Skeletal muscle tissue (tissue), 3 donors: ENCODE measurements at regions not wholly inside any gene's neighbourhood (a gene's known extent, or its start where the extent isn't known, plus 50 kb on each side); places are given as distances from the start of the nearest gene placed in this dataset.

Experiments used
- H3K27ac ChIP-seq: one replicate; pipeline ENCODE4 v1.7.0; 2013; ENCODE audit warnings: mild to moderate bottlenecking, low read depth, low read length, inconsistent platforms
- H3K27me3 ChIP-seq, 3 donors: one replicate each; pipeline ENCODE4 v1.7.0; 2013; ENCODE audit warnings: low read length in 3 of 3; ENCODE audit not compliant: control insufficient read depth in 3 of 3, insufficient read depth in 3 of 3
- H3K36me3 ChIP-seq, 3 donors: one replicate each; pipeline ENCODE4 v1.7.0; 2013; ENCODE audit warnings: low read length in 3 of 3; ENCODE audit not compliant: control insufficient read depth in 3 of 3, insufficient read depth in 3 of 3
- H3K4me1 ChIP-seq, 3 donors: one replicate each; pipeline ENCODE4 v1.7.0; 2013; ENCODE audit warnings: low read length in 3 of 3, mild to moderate bottlenecking in 3 of 3; ENCODE audit not compliant: control insufficient read depth in 3 of 3, insufficient read depth in 3 of 3
- H3K4me3 ChIP-seq, 3 donors: one replicate each; pipeline ENCODE4 v1.7.0; 2013; ENCODE audit warnings: low read length in 3 of 3
- H3K9ac ChIP-seq, 3 donors: one replicate each; pipeline ENCODE4 v1.7.0; 2013; ENCODE audit warnings: low read length in 3 of 3, mild to moderate bottlenecking in 3 of 3, moderate library complexity in 2 of 3, low read depth in 1 of 3
- H3K9me3 ChIP-seq, 3 donors: one replicate each; pipeline ENCODE4 v1.7.0; 2013; ENCODE audit warnings: low read length in 3 of 3; ENCODE audit not compliant: control insufficient read depth in 3 of 3
- donor health status: Osteomylitis.

DNA sequence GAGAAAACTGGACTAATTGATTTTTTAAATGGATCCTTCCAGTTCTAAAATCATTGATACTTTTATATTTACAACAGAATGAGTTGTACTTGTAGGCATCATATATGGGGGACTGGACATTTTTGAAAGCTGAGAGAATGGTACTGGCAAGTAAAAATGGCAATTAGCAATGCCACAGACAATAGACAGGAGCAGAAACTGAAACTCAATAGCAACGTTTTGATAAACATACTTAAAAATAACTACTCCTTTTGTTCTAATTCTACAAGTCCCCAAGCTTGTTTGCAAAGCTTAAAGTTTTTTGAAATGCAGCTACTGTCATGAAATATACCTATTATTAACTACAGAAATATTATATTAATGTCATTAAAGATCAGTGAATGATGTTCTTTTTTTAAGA lies 52.8 kb upstream of the FBXL7 start:
- H3K27ac ChIP-seq, result no peak overlapping the region

DNA sequence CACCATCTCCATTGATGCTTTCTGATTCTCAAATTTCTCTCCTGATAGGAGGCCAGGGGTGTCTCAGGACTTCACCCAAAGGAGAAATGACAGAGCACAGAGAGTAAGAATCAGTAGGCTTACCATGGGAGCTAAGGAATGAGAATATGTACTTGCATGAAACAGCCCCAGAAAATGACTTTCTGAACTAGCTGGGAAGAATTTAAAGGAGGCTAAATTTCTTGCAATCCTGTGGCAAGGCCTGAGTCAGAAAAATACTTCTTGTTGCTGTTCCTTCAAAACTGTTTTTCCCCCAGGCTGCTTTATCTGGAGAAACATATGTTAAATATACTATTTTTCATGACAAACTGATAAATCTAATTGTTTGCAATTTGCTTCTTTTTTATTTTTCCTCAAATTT lies 53.4 kb upstream of the FBXL7 start:
- Histone ChIP-seq H3K4me1 (no peaks in the 10 kb centered on the region), H3K36me3 (no peaks in the 10 kb centered on the region), H3K9me3 (peaks cover 0 to 2% (median 0%) of the 10 kb centered on the region in 3 donors), H3K27me3 (peaks cover 0 to 2% (median 0%) of the 10 kb centered on the region in 3 donors), H3K4me3 (no peak overlapping the region), H3K27ac (no peak overlapping the region), H3K9ac (no peak overlapping the region)

More for the DNA sequence above, 52.8 kb upstream of the FBXL7 start:
- Histone ChIP-seq H3K9me3 (peaks cover 0 to 2% (median 0%) of the 10 kb centered on the region in 3 donors), H3K36me3 (no peaks in the 10 kb centered on the region), H3K9ac (no peak overlapping the region), H3K27me3 (peaks cover 0 to 2% (median 0%) of the 10 kb centered on the region in 3 donors), H3K4me1 (no peaks in the 10 kb centered on the region), H3K4me3 (no peak overlapping the region)

DNA sequence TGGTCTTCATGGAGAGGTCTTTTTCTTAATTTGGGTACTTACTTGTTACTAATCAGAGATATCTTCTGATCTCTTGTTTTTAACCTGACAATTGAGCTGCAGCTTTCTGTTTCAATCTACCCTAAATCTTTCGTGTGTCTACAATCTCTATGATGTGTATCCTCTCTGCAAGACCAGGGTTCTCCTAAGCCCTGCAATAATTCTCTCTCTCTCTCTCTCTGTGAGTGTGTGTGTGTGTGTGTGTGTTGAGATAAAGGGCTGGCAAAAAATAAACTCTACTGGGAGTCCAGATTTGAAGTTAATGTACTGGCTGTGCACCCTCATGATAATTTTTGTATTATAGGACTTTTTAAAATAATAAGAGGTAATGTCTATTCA lies 57.8 kb upstream of the FBXL7 start:
- Histone ChIP-seq H3K36me3 (no peaks in the 10 kb centered on the region), H3K4me1 (no peaks in the 10 kb centered on the region), H3K9me3 (no peaks in the 10 kb centered on the region), H3K27me3 (peaks cover 0 to 2% (median 0%) of the 10 kb centered on the region in 3 donors), H3K9ac (no peak overlapping the region), H3K27ac (no peak overlapping the region), H3K4me3 (no peak overlapping the region)

DNA sequence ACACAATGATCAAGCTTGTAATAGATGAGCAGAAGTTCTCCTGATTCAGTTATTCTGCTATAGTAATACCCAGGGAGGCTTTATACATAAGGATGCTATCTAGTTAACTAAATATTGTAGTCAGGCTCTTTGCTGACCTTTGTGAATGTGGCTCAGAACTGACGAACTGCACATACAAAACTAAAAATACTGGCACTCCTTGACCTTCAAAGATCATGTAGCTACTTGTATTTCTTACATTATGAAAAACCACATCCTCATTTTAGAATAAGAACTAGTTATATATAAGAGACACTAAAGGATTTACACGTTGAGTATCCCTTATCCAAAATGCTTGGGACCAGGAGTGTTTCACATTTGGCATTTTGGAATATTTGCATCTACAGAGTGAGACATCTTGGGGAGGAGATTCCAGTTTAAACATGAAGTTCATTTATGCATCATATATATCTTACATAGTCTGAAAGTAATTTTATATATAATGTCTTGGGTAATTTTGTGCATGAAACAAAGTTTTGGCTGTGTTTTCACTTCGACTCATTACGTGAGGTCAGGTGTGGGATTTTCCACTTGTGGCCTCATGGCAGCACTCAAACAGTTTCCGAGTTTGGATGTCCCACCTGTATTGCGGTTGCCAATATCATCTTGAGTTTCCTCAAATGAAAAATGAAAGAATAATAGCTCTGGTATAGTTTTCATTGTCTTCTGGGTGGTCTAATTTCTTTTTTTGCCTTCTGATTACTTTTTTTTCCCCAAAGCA lies 58.4 kb upstream of the FBXL7 start:
- Histone ChIP-seq H3K27me3 (peaks cover 0 to 2% (median 0%) of the 10 kb centered on the region in 3 donors), H3K9me3 (no peaks in the 10 kb centered on the region), H3K9ac (no peak overlapping the region), H3K27ac (no peak overlapping the region), H3K4me1 (no peaks in the 10 kb centered on the region), H3K4me3 (no peak overlapping the region), H3K36me3 (no peaks in the 10 kb centered on the region)

DNA sequence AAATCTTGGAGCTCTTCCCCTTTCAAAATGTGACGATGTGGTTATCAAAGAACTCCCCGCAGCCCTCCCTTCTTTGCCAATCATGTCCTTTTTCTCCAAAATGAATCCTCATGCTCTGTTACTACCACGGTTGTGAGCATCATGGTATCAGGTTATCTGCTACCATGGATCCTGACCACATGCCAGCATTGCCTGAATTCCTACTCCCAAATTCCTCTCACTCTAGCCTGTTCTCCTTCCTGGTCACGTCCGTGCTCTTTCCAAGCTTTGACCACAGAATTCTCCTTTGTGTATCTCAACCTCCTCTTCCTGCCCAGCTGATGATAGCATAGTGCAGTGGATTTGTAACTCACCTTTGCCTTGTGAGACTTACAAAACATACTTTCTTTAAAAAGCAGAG lies 59.5 kb upstream of the FBXL7 start:
- no peaks in the 10 kb centered on the region for H3K36me3 ChIP-seq
- H3K27ac ChIP-seq, result no peak overlapping the region
- no peak overlapping the region for H3K4me3 ChIP-seq
- no peaks in the 10 kb centered on the region for H3K27me3 ChIP-seq
- H3K4me1 ChIP-seq, result no peaks in the 10 kb centered on the region
- no peaks in the 10 kb centered on the region for H3K9me3 ChIP-seq
- no peak overlapping the region for H3K9ac ChIP-seq

DNA sequence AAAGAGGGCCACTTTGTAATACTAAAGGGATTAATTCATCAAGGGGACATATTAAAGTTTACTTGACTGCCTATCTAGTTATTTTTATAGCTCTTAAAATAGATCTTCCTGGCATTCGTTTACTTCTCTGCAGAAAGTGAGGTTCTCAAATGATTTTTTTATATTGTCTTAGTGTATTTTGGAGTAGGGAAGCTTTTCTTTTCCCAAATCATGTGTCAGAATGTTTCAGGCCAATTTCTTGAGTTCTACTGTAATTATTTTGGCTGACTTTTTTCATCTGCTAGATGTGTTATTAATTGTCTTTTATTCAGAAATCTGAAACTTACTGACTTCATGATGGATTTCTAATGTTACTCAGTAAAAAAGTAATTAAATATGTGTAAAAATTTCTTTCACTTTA lies 60.2 kb upstream of the FBXL7 start:
- Histone ChIP-seq H3K27ac (no peak overlapping the region), H3K36me3 (no peaks in the 10 kb centered on the region), H3K9me3 (no peaks in the 10 kb centered on the region), H3K4me1 (no peaks in the 10 kb centered on the region), H3K9ac (no peak overlapping the region), H3K27me3 (no peaks in the 10 kb centered on the region), H3K4me3 (no peak overlapping the region)

DNA sequence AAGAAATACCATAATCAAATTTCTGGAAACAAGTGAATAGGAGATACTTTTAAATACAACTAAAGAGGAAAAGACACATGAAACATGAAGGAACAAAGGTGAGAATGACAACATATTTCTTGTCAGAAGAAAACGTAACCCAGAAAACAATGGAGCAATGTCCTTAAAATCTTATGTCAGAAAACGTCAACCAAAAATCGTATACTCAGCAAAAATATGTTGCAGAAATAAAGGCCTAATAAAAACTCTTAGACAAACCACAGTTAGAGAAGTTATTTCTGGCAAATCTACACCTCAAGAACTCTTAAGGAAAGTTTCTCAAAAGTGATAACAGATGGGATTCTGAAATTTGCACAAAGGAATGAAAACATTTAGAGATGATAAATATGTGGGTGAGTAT lies 66.3 kb upstream of the FBXL7 start:
- Histone ChIP-seq H3K9me3 (no peaks in the 10 kb centered on the region), H3K4me3 (no peak overlapping the region), H3K27me3 (no peaks in the 10 kb centered on the region), H3K9ac (no peak overlapping the region), H3K4me1 (no peaks in the 10 kb centered on the region), H3K36me3 (no peaks in the 10 kb centered on the region), H3K27ac (no peak overlapping the region)

DNA sequence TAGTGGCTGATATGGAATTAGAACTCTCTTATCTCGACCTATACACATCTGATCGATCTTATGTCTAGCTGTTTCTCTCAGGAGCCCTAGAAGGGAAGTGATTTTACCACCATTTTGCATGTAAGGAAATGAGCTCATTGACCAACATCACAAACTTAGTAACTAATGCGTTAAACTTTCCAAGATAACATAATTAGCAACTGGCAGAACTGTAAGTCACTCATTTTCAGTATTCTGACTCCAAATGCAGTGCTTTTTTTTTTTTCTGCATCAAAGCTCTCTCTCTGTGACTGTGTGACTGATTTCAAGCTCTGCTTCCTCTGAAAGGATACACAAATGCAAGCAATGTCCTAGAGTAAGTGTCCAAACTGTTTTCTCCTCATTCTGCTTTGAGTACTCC lies 68.1 kb upstream of the FBXL7 start:
- Histone ChIP-seq H3K9me3 (no peaks in the 10 kb centered on the region), H3K9ac (no peak overlapping the region), H3K36me3 (no peaks in the 10 kb centered on the region), H3K4me3 (no peak overlapping the region), H3K4me1 (no peaks in the 10 kb centered on the region), H3K27ac (no peak overlapping the region), H3K27me3 (no peaks in the 10 kb centered on the region)

DNA sequence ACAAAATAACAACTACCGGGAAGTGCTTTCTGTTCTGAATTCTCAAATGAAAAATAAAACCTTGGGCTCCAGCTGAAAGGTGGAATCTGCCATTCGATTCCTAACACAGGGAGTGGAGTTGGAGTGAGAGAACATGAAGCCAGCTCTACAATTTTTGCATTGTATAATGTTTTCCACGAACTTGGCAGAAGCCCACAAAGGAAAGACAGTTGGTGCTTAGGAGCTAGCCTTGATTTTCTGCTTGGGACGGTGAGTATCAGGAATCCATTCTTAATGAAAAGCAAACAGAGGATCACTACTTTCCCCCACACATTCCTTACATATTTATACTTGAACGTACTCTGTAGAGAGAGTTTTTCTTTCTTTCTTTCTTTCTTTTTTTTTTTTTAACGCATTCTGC lies 74.2 kb upstream of the FBXL7 start:
- H3K9me3 ChIP-seq, result no peaks in the 10 kb centered on the region
- no peak overlapping the region for H3K9ac ChIP-seq
- H3K27me3 ChIP-seq, result no peaks in the 10 kb centered on the region
- no peak overlapping the region for H3K27ac ChIP-seq
- no peaks in the 10 kb centered on the region for H3K4me1 ChIP-seq
- no peaks in the 10 kb centered on the region for H3K36me3 ChIP-seq
- peak overlapping the region in 1 of 3 donors; percentile 30 for H3K4me3 ChIP-seq

DNA sequence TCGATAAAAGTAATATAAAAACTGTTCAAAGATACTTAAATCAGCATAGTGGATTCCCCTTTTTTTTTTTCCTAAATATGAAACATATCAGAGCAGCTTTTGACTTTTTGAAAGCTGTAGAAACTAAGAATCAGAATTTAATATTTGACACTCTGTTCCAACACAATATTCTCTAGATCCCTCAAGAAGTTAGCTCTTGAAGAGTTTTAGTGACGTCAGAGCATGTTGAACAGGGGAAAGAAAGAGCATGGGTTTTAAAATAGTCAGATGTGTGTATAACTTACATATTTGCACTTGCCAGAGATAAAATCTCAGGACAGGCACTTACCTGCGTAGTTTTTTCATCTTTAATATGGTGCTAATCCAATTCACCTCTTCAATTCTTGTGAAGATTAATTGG lies 75.2 kb upstream of the FBXL7 start:
- Histone ChIP-seq H3K27ac (no peak overlapping the region), H3K36me3 (no peaks in the 10 kb centered on the region), H3K9ac (no peak overlapping the region), H3K27me3 (no peaks in the 10 kb centered on the region), H3K4me1 (no peaks in the 10 kb centered on the region), H3K9me3 (no peaks in the 10 kb centered on the region), H3K4me3 (no peak overlapping the region)
